ENCODE measurements at regions not wholly inside any gene's neighbourhood (a gene's known extent, or its start where the extent isn't known, plus 50 kb on each side); places are given as distances from the start of the nearest gene placed in this dataset.

DNA sequence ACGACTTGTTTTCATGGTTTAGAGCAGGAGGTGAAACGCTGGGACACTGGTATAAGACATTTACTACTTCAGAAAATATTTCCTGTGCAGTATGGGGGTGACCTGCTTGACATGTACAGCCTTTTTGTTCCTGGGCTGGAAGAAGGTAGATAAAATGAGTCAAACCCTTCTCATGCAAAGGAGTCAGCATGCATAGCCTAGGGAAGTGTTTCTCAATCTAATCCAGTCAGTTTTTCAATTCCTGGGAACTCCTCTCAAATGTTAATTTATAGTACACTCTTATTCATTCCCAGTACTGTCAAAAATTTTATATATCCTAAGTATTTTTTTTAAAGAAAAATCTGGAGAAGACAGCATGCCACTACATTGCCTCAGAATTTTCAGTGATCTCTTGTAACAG is 154.7 kb upstream of the GUCY1A2 start:
- DNase-seq (ENCODE audit: low spot score in 2 of 2, unreplicated experiment in 2 of 2): no peak
- Mint-ChIP-seq H3K4me3 (no peak overlapping the region), H3K4me1 (peaks cover 5% of the 10 kb centered on the region), H3K9me3 (peaks cover 24% of the 10 kb centered on the region), H3K27me3 (ENCODE audit: low read depth) (no peaks in the 10 kb centered on the region), H3K27ac (no peak overlapping the region), H3K36me3 (peaks cover 2% of the 10 kb centered on the region)
- TF ChIP-seq, protein P1, sequence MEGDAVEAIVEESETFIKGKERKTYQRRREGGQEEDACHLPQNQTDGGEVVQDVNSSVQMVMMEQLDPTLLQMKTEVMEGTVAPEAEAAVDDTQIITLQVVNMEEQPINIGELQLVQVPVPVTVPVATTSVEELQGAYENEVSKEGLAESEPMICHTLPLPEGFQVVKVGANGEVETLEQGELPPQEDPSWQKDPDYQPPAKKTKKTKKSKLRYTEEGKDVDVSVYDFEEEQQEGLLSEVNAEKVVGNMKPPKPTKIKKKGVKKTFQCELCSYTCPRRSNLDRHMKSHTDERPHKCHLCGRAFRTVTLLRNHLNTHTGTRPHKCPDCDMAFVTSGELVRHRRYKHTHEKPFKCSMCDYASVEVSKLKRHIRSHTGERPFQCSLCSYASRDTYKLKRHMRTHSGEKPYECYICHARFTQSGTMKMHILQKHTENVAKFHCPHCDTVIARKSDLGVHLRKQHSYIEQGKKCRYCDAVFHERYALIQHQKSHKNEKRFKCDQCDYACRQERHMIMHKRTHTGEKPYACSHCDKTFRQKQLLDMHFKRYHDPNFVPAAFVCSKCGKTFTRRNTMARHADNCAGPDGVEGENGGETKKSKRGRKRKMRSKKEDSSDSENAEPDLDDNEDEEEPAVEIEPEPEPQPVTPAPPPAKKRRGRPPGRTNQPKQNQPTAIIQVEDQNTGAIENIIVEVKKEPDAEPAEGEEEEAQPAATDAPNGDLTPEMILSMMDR (IDR thresholded peaks at IDR 0.05; ENCODE audit: unreplicated experiment): no peak

DNA sequence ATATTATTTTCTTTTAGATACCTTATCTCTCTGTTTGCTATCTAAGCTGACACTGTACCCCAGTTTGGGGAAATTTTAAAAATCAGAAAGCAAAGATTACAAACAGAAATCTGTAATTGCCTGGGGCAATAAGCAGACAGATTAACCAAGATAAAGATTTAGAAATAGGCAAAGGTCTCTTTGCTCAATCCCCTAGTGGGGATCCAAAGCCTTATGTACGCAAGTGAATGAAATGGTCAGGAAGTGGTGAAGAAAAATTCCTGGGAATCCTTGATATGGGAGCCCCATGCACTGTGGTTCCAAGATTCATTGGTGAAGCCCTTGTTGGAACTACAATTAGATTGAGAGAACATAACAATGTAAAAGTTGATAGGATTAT is 139.5 kb upstream of the GUCY1A2 start:
- H3K27ac Mint-ChIP-seq: no peak overlapping the region
- no peaks in the 10 kb centered on the region for H3K9me3 Mint-ChIP-seq
- no peak for DNase-seq (ENCODE audit: low spot score in 2 of 2, unreplicated experiment in 2 of 2)
- peaks cover 9% of the 10 kb centered on the region for H3K4me1 Mint-ChIP-seq
- H3K36me3 Mint-ChIP-seq: no peaks in the 10 kb centered on the region
- no peaks in the 10 kb centered on the region for H3K27me3 Mint-ChIP-seq (ENCODE audit: low read depth)
- TF ChIP-seq, protein P1 (IDR thresholded peaks at IDR 0.05; ENCODE audit: unreplicated experiment): no peak
- H3K4me3 Mint-ChIP-seq: no peak overlapping the region

DNA sequence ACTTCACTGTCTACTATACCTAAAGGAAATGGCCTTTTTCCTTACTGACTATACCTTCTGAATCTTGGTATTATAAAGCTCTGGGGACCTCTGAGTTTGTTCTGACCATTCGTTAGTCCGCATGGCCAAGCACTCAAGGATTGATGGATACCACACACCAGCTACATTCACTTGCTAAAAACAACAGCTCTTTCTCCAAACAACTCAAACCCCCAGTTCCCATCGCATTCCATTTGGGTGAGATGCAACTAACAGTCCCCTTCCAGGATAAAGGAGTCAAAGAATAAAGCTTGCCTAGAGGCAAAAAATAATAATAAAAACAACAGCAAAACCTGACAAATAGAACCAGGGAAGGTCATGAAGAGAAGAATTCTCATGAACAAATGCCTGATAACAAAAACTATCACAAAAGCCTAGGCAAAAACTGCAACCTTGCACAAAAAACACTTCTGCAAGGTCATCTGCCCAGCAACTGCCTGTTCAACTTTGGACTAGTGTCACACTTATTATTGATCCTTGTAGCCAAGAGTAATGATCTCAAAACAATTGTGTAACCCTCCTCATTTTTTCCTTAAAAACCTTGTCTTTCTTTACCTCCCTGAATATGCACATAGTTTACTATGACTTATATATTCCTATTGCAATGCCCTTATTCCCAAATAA is 139.0 kb upstream of the GUCY1A2 start:
- Mint-ChIP-seq H3K4me1 (peaks cover 9% of the 10 kb centered on the region), H3K27ac (no peak overlapping the region), H3K4me3 (no peak overlapping the region), H3K9me3 (no peaks in the 10 kb centered on the region), H3K36me3 (no peaks in the 10 kb centered on the region), H3K27me3 (ENCODE audit: low read depth) (no peaks in the 10 kb centered on the region)
- TF ChIP-seq, protein P1 (IDR thresholded peaks at IDR 0.05; ENCODE audit: unreplicated experiment): no peak
- no peak for DNase-seq (ENCODE audit: low spot score in 2 of 2, unreplicated experiment in 2 of 2)

DNA sequence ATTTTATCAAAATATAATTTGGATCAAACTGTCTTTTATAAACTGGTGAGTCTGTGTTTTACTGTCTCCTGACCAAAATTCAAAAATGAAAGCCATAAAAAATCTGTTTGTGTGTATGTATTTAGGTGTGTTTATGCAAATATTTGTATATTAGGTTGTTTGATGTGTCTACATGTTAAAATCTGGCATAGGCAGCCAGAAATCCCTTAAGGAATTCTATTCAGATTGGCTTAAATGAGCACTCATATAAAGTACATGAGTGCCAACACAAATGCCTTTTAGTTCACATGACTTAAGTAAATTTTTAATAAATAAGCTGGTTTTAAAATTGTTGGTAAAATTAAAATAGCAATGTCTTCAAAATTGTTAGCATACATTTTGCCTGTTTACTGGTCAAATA is 133.3 kb upstream of the GUCY1A2 start:
- H3K27me3 Mint-ChIP-seq (ENCODE audit: low read depth): no peaks in the 10 kb centered on the region
- H3K9me3 Mint-ChIP-seq: peaks cover 6% of the 10 kb centered on the region
- H3K36me3 Mint-ChIP-seq: no peaks in the 10 kb centered on the region
- no peak overlapping the region for H3K4me3 Mint-ChIP-seq
- no peak overlapping the region for H3K27ac Mint-ChIP-seq
- peaks cover 9% of the 10 kb centered on the region for H3K4me1 Mint-ChIP-seq
- TF ChIP-seq, protein P1 (IDR thresholded peaks at IDR 0.05; ENCODE audit: unreplicated experiment): no peak
- no peak for DNase-seq (ENCODE audit: low spot score in 2 of 2, unreplicated experiment in 2 of 2)

DNA sequence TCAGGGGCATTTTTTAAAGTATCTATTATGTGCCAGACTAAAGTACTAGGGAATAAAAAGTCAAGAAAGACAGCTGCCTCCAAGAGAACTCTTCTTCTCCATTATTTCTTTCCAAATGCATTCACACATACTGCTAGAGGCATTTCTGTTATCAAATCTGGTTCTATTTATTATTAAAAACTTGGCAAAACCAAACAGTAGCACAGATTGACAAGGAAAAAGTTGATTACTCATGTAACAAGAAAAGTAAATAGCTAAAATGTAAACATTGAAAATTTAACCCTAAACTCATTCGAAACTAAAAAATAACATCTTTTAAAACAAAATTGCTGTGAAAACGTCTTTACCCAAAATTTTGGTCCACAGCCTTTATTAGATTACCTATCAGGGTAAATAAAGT is 132.9 kb upstream of the GUCY1A2 start:
- Mint-ChIP-seq H3K36me3 (no peaks in the 10 kb centered on the region), H3K4me1 (peaks cover 9% of the 10 kb centered on the region), H3K27ac (no peak overlapping the region), H3K4me3 (no peak overlapping the region), H3K27me3 (ENCODE audit: low read depth) (no peaks in the 10 kb centered on the region), H3K9me3 (peaks cover 6% of the 10 kb centered on the region)
- TF ChIP-seq, protein P1 (IDR thresholded peaks at IDR 0.05; ENCODE audit: unreplicated experiment): no peak
- DNase-seq (ENCODE audit: low spot score in 2 of 2, unreplicated experiment in 2 of 2): no peak

DNA sequence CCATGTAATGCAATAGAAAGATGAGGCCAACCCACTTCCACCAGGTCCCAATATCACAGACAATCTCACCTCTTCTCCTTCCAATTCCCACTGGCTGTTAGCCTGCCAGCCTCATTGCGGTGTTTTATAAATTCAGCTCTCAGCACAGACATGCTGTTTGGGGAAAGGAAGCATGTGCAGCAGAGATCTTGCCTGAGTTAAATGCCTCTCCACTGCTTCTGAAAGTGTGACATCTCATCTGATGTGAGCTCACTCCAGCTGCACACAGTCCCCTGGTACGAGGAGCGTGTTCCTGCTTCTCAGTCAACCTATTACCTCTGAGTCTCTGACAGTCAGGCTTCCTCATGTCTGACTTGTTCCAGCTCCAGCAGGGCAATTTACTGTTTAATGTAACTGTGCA is 122.7 kb upstream of the GUCY1A2 start:
- Mint-ChIP-seq H3K27ac (no peak overlapping the region), H3K27me3 (ENCODE audit: low read depth) (peaks cover 26% of the 10 kb centered on the region), H3K4me1 (peaks cover 21% of the 10 kb centered on the region), H3K4me3 (no peak overlapping the region), H3K36me3 (no peaks in the 10 kb centered on the region), H3K9me3 (peaks cover 8% of the 10 kb centered on the region)
- TF ChIP-seq, protein P1 (IDR thresholded peaks at IDR 0.05; ENCODE audit: unreplicated experiment): no peak
- DNase-seq (ENCODE audit: low spot score in 2 of 2, unreplicated experiment in 2 of 2): no peak

Measured in mesothelial cell of epicardium (in vitro differentiated cells).